Mesendoderm (in vitro differentiated cells): ENCODE measurements at regions not wholly inside any gene's neighbourhood (a gene's known extent, or its start where the extent isn't known, plus 50 kb on each side); places are given as distances from the start of the nearest gene placed in this dataset.

Source experiments
- DNase-seq: peaks from one replicate; pipeline ENCODE4 v3.0.0; 2013
- H2AK5ac ChIP-seq: 2 replicates; pipeline ENCODE4 v1.6.1; 2013; ENCODE audit warnings: low read length, inconsistent platforms
- H2BK120ac ChIP-seq: 2 replicates; pipeline ENCODE4 v1.6.1; 2013; ENCODE audit warnings: low read depth, mild to moderate bottlenecking, low read length, moderate library complexity, mixed read lengths
- H2BK15ac ChIP-seq: replicated peaks from 2 replicates; pipeline ENCODE4 v1.6.1; 2013; ENCODE audit warnings: low read depth, mild to moderate bottlenecking, moderate library complexity
- H2BK5ac ChIP-seq: 2 replicates; pipeline ENCODE4 v1.6.1; 2013; ENCODE audit warnings: low read length, inconsistent platforms
- H3K18ac ChIP-seq: 2 replicates; pipeline ENCODE4 v1.6.1; 2013; ENCODE audit warnings: mild to moderate bottlenecking, low read length, mixed read lengths
- H3K23ac ChIP-seq: one replicate; pipeline ENCODE4 v1.6.1; 2013; ENCODE audit warnings: low read length
- H3K27ac ChIP-seq: 2 replicates; pipeline ENCODE4 v1.5.1; 2013; ENCODE audit warnings: low read depth, mild to moderate bottlenecking, inconsistent platforms, low read length, moderate library complexity
- H3K27me3 ChIP-seq: 2 replicates; pipeline ENCODE4 v1.6.1; 2013; ENCODE audit warnings: low read length, control low read depth, mild to moderate bottlenecking, inconsistent platforms; ENCODE audit not compliant: insufficient read depth, poor library complexity
- H3K36me3 ChIP-seq: 2 replicates; pipeline ENCODE4 v1.6.1; 2013; ENCODE audit warnings: low read length, inconsistent platforms; ENCODE audit not compliant: control insufficient read depth, insufficient read depth
- H3K4ac ChIP-seq: one replicate; pipeline ENCODE4 v1.6.1; 2013; ENCODE audit warnings: low read depth, mild to moderate bottlenecking, low read length, moderate library complexity
- H3K4me1 ChIP-seq: 2 replicates; pipeline ENCODE4 v1.6.1; 2013; ENCODE audit warnings: low read depth, low read length, inconsistent platforms; ENCODE audit not compliant: control insufficient read depth
- H3K4me2 ChIP-seq: 2 replicates; pipeline ENCODE4 v1.6.1; 2013; ENCODE audit warnings: low read length
- H3K4me3 ChIP-seq: 2 replicates; pipeline ENCODE4 v1.5.1; 2013; ENCODE audit warnings: mild to moderate bottlenecking, low read length
- H3K56ac ChIP-seq: one replicate; pipeline ENCODE4 v1.6.1; 2013; ENCODE audit warnings: low read length
- H3K79me1 ChIP-seq: 2 replicates; pipeline ENCODE4 v1.6.1; 2013; ENCODE audit warnings: low read length, inconsistent platforms
- H3K79me2 ChIP-seq: 2 replicates; pipeline ENCODE4 v1.6.1; 2013; ENCODE audit warnings: mild to moderate bottlenecking, low read length; ENCODE audit not compliant: control insufficient read depth, insufficient read depth
- H3K9ac ChIP-seq: 2 replicates; pipeline ENCODE4 v1.6.1; 2013; ENCODE audit warnings: low read length, inconsistent platforms
- H4K5ac ChIP-seq: one replicate; pipeline ENCODE4 v1.6.1; 2013; ENCODE audit warnings: low read length
- H4K8ac ChIP-seq: one replicate; pipeline ENCODE4 v1.6.1; 2013; ENCODE audit warnings: low read depth, mild to moderate bottlenecking, control low read depth, low read length, moderate library complexity
- whole genome bisulfite sequencing: extraction: QIAGEN DNeasy Blood & Tissue Kit; methylation state at CpG from one replicate; pipeline ENCODE4 v1.1.7; 2013; ENCODE audit warnings: low lambda C conversion rate, missing lambda C conversion rate; ENCODE audit not compliant: insufficient coverage; ENCODE audit errors: extremely low coverage; 5-methylcytosine and 5-hydroxymethylcytosine counted together

DNA sequence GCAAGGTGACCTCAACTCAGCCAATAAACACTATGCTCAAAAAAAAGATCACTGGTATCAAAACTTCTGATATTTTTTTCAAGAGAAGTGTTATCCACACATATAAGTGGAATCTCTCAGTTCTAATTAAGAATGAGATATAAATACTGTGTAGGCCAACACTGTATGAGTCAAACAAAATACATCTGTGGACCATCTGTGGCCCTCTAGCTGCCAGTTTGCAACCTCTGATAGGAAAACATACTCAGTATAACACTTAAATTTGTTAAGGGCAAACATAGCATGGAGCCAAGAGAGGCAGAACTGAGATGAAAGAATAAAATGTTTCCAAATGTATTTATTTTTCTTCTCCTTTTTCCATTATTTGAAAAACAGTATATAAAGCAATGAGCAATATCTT is 377.3 kb downstream of the ARAP2 start:
- H4K8ac ChIP-seq: no peak overlapping the region
- H2BK120ac ChIP-seq: no peak overlapping the region
- H3K27me3 ChIP-seq: no peaks in the 10 kb centered on the region
- H3K56ac ChIP-seq: no peak overlapping the region
- no peak overlapping the region for H2BK5ac ChIP-seq
- no peak overlapping the region for H3K23ac ChIP-seq
- H3K36me3 ChIP-seq: no peaks in the 10 kb centered on the region
- no peak overlapping the region for H3K18ac ChIP-seq
- DNase-seq: no peak
- H3K4me2 ChIP-seq: no peak overlapping the region
- no peaks in the 10 kb centered on the region for H3K79me1 ChIP-seq
- H3K4me1 ChIP-seq: no peaks in the 10 kb centered on the region
- no peak overlapping the region for H4K5ac ChIP-seq
- H3K79me2 ChIP-seq: no peaks in the 10 kb centered on the region
- H3K4ac ChIP-seq: no peak overlapping the region
- H3K9ac ChIP-seq: no peak overlapping the region
- no peak overlapping the region for H3K4me3 ChIP-seq
- H3K27ac ChIP-seq: no peak overlapping the region
- H2AK5ac ChIP-seq: no peak overlapping the region
- H2BK15ac ChIP-seq: no peak overlapping the region

DNA sequence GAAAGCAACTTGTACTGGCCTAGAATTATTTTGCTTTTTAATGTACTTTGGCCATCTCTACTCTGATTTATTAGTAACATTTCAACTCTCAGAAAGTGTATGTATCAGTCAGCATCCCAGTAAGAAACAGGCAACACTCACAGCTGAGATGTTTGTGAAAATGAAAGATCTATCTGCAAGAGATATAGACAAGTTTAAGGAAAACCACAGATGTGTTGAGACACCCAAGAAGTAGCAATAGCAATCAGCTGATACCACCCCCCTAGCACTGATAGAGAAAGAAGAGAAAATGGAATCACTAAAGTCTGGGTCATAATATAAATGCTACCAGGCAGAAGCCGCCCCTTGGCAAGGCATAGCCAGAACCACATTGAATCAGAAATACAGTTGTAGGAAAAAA is 372.0 kb downstream of the ARAP2 start:
- Histone ChIP-seq H3K4me3 (no peak overlapping the region), H3K4me2 (no peak overlapping the region), H4K5ac (no peak overlapping the region), H3K56ac (no peak overlapping the region), H3K4me1 (no peaks in the 10 kb centered on the region), H3K23ac (no peak overlapping the region), H2BK5ac (no peak overlapping the region), H2BK15ac (no peak overlapping the region), H3K4ac (no peak overlapping the region), H3K27ac (no peak overlapping the region), H3K18ac (no peak overlapping the region), H3K79me2 (no peaks in the 10 kb centered on the region), H3K27me3 (no peaks in the 10 kb centered on the region), H3K36me3 (no peaks in the 10 kb centered on the region), H2AK5ac (no peak overlapping the region), H3K9ac (no peak overlapping the region), H4K8ac (no peak overlapping the region), H3K79me1 (no peaks in the 10 kb centered on the region), H2BK120ac (no peak overlapping the region)
- no CpG with 5 or more reads among the region's 1 CpG for WGBS
- DNase-seq: no peak

DNA sequence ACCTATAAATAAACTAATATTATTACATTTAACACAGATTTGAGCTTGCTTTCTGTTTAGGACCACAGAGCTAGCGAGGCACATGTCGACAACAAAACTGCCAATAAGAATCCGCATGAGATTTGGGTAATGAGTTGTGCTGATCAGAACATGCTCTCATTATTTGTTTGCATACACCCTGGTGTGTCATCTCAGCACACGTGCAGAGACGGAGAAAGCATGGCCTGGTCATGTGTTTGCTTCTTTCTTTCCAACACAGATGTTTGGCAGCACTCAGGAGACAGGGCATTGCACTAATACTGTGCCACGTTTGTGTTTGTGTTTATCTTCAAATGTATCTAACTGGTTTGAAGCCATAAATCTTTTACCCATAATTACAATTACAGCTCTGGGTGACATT is 364.8 kb downstream of the ARAP2 start:
- no peaks in the 10 kb centered on the region for H3K4me1 ChIP-seq
- H3K9ac ChIP-seq: no peak overlapping the region
- H3K4me2 ChIP-seq: no peak overlapping the region
- no peak overlapping the region for H2BK120ac ChIP-seq
- no peak overlapping the region for H3K4ac ChIP-seq
- H3K4me3 ChIP-seq: no peak overlapping the region
- no peaks in the 10 kb centered on the region for H3K27me3 ChIP-seq
- WGBS: no CpG with 5 or more reads among the region's 6 CpGs
- no peaks in the 10 kb centered on the region for H3K36me3 ChIP-seq
- H3K23ac ChIP-seq: no peak overlapping the region
- DNase-seq: no peak
- no peak overlapping the region for H4K8ac ChIP-seq
- H3K79me2 ChIP-seq: no peaks in the 10 kb centered on the region
- no peaks in the 10 kb centered on the region for H3K79me1 ChIP-seq
- H2AK5ac ChIP-seq: no peak overlapping the region
- H3K56ac ChIP-seq: no peak overlapping the region
- H2BK5ac ChIP-seq: no peak overlapping the region
- H2BK15ac ChIP-seq: no peak overlapping the region
- no peak overlapping the region for H3K18ac ChIP-seq
- no peak overlapping the region for H4K5ac ChIP-seq
- H3K27ac ChIP-seq: no peak overlapping the region

DNA sequence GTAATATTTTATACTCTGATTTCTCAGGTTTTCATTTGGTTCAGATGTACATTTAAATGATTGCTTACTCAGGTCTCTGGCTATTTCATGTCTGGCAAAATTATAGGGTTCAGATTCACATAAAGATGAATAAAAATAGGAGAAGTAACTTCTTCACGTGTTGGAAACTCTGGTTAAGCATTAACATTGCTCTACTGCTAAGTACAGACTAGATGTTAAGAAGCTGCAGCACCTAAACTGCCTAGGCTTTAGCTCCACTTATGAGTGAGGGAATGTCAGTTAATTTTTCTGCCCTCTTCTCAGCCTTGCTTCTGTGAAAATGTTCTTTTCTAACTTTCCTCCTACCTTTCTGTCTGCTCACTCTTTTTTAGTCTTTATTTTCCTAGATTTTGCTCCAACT is 361.2 kb downstream of the ARAP2 start:
- H3K56ac ChIP-seq: no peak overlapping the region
- H3K27ac ChIP-seq: no peak overlapping the region
- H4K8ac ChIP-seq: no peak overlapping the region
- no peak overlapping the region for H3K9ac ChIP-seq
- H3K4me3 ChIP-seq: no peak overlapping the region
- no peak for DNase-seq
- H3K4me1 ChIP-seq: no peaks in the 10 kb centered on the region
- no peak overlapping the region for H3K23ac ChIP-seq
- H2BK120ac ChIP-seq: no peak overlapping the region
- no peak overlapping the region for H2BK15ac ChIP-seq
- no peak overlapping the region for H2BK5ac ChIP-seq
- no peak overlapping the region for H3K4me2 ChIP-seq
- WGBS: no CpG with 5 or more reads among the region's 1 CpG
- no peak overlapping the region for H3K18ac ChIP-seq
- no peak overlapping the region for H4K5ac ChIP-seq
- no peaks in the 10 kb centered on the region for H3K36me3 ChIP-seq
- no peaks in the 10 kb centered on the region for H3K79me2 ChIP-seq
- H3K79me1 ChIP-seq: no peaks in the 10 kb centered on the region
- H2AK5ac ChIP-seq: no peak overlapping the region
- no peaks in the 10 kb centered on the region for H3K27me3 ChIP-seq
- no peak overlapping the region for H3K4ac ChIP-seq

DNA sequence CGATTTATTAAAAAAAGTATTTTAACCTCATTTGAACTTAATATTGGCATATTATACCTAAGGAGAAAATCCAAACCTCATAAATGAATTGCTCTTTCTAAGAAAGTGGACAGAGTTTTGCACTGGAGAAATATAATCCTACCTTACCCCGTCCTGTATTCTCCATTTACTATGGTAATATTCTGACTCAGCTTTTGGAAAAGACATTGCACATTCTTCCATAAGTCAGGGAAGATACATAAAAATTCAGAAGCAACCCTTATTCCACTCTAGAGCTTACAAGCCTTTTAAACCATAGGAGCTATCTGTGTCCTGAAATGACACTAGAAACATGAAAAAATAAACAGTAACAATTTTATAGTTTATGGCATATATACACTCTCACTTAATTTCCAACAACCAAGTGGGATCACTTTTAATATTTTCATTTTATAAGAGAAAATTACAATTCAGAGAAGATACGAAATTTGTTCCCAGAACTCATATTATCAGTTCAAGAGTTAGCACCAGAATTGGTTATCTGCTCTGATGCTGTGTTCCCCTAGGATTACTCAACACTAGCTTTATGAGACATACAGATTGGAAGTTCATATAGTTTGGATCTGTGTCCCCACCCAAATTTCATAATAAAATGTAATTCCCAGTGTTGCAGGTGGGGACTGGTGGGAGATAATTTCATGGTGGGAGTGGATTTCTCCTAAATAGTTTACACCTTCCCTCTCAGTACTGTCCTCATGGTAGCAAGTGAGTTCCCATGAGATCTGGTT is 359.4 kb downstream of the ARAP2 start:
- no peaks in the 10 kb centered on the region for H3K79me2 ChIP-seq
- no peak overlapping the region for H2BK5ac ChIP-seq
- H3K4me2 ChIP-seq: no peak overlapping the region
- H4K5ac ChIP-seq: no peak overlapping the region
- H2AK5ac ChIP-seq: no peak overlapping the region
- no peaks in the 10 kb centered on the region for H3K4me1 ChIP-seq
- no peak overlapping the region for H3K4ac ChIP-seq
- no peak overlapping the region for H3K9ac ChIP-seq
- H3K18ac ChIP-seq: no peak overlapping the region
- no CpG with 5 or more reads among the region's 3 CpGs for WGBS
- H2BK15ac ChIP-seq: no peak overlapping the region
- no peaks in the 10 kb centered on the region for H3K36me3 ChIP-seq
- no peak overlapping the region for H2BK120ac ChIP-seq
- no peaks in the 10 kb centered on the region for H3K27me3 ChIP-seq
- no peak overlapping the region for H3K23ac ChIP-seq
- H3K56ac ChIP-seq: no peak overlapping the region
- no peak overlapping the region for H3K27ac ChIP-seq
- DNase-seq: no peak
- H4K8ac ChIP-seq: no peak overlapping the region
- H3K4me3 ChIP-seq: no peak overlapping the region
- H3K79me1 ChIP-seq: no peaks in the 10 kb centered on the region

DNA sequence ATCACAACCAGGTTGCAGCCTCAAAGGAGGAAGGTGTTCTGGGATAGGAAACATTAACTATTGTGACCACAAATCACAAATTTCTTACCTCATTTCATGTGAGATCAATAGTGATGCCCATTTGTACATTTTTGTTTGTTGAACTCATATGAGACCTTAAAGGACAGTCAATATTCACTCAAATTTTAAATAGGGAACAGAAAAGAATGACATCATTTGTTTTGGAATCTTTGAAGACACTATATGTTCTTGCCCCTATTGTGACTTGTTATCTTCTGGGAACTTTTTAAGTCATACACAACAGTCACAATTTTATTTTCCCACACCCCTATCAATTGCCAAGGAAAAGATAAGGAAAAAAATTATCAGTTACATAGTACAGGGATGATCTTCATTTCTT is 346.5 kb downstream of the ARAP2 start:
- DNase-seq: no peak
- Histone ChIP-seq H3K79me2 (no peaks in the 10 kb centered on the region), H2AK5ac (no peak overlapping the region), H3K4ac (no peak overlapping the region), H3K4me1 (no peaks in the 10 kb centered on the region), H4K5ac (no peak overlapping the region), H3K36me3 (no peaks in the 10 kb centered on the region), H3K23ac (no peak overlapping the region), H3K27me3 (no peaks in the 10 kb centered on the region), H3K56ac (no peak overlapping the region), H3K4me2 (no peak overlapping the region), H2BK5ac (no peak overlapping the region), H3K79me1 (no peaks in the 10 kb centered on the region), H2BK120ac (no peak overlapping the region), H2BK15ac (no peak overlapping the region), H3K4me3 (no peak overlapping the region), H4K8ac (no peak overlapping the region), H3K9ac (no peak overlapping the region), H3K27ac (no peak overlapping the region), H3K18ac (no peak overlapping the region)
